Neural progenitor cell (in vitro differentiated cells): ENCODE measurements at regions not wholly inside any gene's neighbourhood (a gene's known extent, or its start where the extent isn't known, plus 50 kb on each side); places are given as distances from the start of the nearest gene placed in this dataset.
"Not testable (repeated sequence)": the region's sequence is repeated elsewhere in the genome, so short reads cannot be mapped to it uniquely, and the experiment has no call there.

Source experiments
- EZH2 ChIP-seq: fragments of 200-600 bp; sonication (generic); IDR thresholded peaks from 2 replicates; pipeline ENCODE4 v1.6.1; 2017; ENCODE audit warnings: antibody characterized with exemption, mild to moderate bottlenecking, moderate library complexity
- EZH2phosphoT487 ChIP-seq: fragments of 200-600 bp; sonication (generic); IDR thresholded peaks from 2 replicates; pipeline ENCODE4 v1.6.1; 2017; ENCODE audit warnings: antibody characterized with exemption
- TF ChIP-seq, protein P1 (sequence below): fragments of 200-600 bp; sonication (generic); IDR thresholded peaks from 2 replicates; pipeline ENCODE4 v1.5.1; 2017; ENCODE audit warnings: antibody characterized with exemption, mild to moderate bottlenecking

DNA sequence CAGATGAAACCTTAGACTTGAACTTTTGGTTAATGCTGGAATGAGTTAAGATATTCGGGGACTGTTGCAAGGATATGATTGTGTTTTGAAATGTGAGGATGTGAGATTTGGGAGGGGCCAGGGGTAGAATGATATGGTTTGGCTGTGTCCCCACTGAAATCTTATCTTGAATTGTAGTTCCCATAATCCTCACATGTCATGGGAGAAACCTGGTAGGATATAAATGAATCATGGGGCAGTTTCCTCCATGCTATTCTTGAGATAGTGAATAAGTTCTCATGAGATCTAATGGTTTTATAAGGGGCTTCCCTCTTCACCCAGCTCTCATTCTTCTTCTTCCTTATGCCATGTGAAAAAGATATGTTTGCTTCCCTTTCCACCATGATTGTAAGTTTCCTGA, 158.0 kb downstream of the MREG start:
- TF ChIP-seq, protein P1, sequence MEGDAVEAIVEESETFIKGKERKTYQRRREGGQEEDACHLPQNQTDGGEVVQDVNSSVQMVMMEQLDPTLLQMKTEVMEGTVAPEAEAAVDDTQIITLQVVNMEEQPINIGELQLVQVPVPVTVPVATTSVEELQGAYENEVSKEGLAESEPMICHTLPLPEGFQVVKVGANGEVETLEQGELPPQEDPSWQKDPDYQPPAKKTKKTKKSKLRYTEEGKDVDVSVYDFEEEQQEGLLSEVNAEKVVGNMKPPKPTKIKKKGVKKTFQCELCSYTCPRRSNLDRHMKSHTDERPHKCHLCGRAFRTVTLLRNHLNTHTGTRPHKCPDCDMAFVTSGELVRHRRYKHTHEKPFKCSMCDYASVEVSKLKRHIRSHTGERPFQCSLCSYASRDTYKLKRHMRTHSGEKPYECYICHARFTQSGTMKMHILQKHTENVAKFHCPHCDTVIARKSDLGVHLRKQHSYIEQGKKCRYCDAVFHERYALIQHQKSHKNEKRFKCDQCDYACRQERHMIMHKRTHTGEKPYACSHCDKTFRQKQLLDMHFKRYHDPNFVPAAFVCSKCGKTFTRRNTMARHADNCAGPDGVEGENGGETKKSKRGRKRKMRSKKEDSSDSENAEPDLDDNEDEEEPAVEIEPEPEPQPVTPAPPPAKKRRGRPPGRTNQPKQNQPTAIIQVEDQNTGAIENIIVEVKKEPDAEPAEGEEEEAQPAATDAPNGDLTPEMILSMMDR: not testable (repeated sequence)
- not testable (repeated sequence) for TF ChIP-seq EZH2, EZH2phosphoT487
